HG03520 (cell line): ENCODE measurements at regions not wholly inside any gene's neighbourhood (a gene's known extent, or its start where the extent isn't known, plus 50 kb on each side); places are given as distances from the start of the nearest gene placed in this dataset.

ENCODE experiments used
- ATAC-seq: cut with Tn5 transposase; IDR thresholded peaks from one replicate; pipeline ENCODE4 v1.9.1; 2021; ENCODE audit warnings: mild to moderate bottlenecking, moderate library complexity; ENCODE audit not compliant: unreplicated experiment

- no peak for ATAC-seq
Measured at GRCh38 chr7:73963252-73963822, 64.6 kb upstream of the ELN start.

- ATAC-seq: no peak
Measured at GRCh38 chr7:73964786-73965185, 63.2 kb upstream of the ELN start.

GRCh38 chr7:73966062-73966940 lies 61.7 kb upstream of the ELN start:
- no peak for ATAC-seq

GRCh38 chr7:73966941-73967831 lies 60.8 kb upstream of the ELN start:
- no peak for ATAC-seq

GRCh38 chr7:73967832-73968290 lies 60.1 kb upstream of the ELN start:
- ATAC-seq: no peak

- ATAC-seq: no peak
Measured at GRCh38 chr7:73968487-73968886, 59.5 kb upstream of the ELN start.

- no peak for ATAC-seq
Measured at GRCh38 chr7:73969991-73970390, 58.0 kb upstream of the ELN start.

GRCh38 chr7:73970801-73971229 lies 57.2 kb upstream of the ELN start:
- no peak for ATAC-seq

- peak; percentile 85 for ATAC-seq
Measured at GRCh38 chr7:73971322-73971703, 56.7 kb upstream of the ELN start.

GRCh38 chr7:73971704-73972341 lies 56.1 kb upstream of the ELN start:
- ATAC-seq: no peak

- ATAC-seq: no peak
Measured at GRCh38 chr7:73972614-73973013, 55.4 kb upstream of the ELN start.

- ATAC-seq: no peak
Measured at GRCh38 chr7:73973091-73973490, 54.9 kb upstream of the ELN start.

- no peak for ATAC-seq
Measured at GRCh38 chr7:73974101-73974947, 53.6 kb upstream of the ELN start.

GRCh38 chr7:73974948-73975926 lies 52.7 kb upstream of the ELN start:
- ATAC-seq: no peak

GRCh38 chr7:73976761-73977618 lies 51.0 kb upstream of the ELN start:
- ATAC-seq: no peak

- no peak for ATAC-seq
Measured at GRCh38 chr7:73977619-73978618, 50.1 kb upstream of the ELN start.
